Activated CD8-positive, alpha-beta memory T cell treated with anti-CD3 and anti-CD28 coated beads for 24 hours (primary cell): ENCODE measurements at regions not wholly inside any gene's neighbourhood (a gene's known extent, or its start where the extent isn't known, plus 50 kb on each side); places are given as distances from the start of the nearest gene placed in this dataset.
"Not testable (repeated sequence)": the region's sequence is repeated elsewhere in the genome, so short reads cannot be mapped to it uniquely, and the experiment has no call there.

ENCODE experiments used
- DNase-seq: peaks from one replicate; pipeline ENCODE4 v3.0.0-alpha.2; 2020

DNA sequence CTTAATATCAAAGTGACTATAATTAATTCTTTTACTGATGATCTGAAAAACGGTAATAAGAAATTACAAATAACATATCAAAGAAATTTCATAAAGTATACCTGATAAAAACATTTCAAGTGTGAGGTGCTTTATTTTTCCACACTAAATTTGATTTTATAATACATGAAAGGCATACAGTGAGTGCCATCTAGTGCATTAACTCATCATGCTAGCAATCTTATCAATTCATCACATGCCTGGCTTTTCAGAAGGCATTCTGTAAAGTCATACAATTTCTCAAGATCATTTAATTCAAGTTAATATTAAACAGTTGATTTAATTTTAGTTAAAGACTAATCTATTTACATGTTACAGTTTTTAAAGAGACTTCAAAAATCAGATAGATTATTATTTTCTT, 1020.9 kb downstream of the GATA3 start:
- DNase-seq, result no peak

DNA sequence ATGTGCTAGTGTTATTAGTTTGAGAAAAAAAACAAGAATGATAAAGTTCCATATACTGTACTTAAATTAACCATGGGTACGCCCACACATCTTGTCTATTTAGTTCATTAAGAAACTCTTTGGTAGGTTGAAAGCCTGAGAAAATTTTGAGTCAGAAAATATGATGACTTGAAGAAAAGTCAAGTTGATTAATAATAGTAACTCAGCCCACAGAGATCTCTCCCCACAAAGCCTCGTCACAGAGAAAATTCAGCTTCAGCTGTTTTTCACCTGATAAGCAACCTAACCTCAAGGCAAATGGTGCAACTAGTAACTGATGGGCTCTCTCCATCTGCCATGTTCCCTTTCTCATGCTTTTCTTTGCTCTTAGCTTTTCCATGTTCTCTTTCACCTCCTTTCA, 1021.6 kb downstream of the GATA3 start:
- no peak for DNase-seq

DNA sequence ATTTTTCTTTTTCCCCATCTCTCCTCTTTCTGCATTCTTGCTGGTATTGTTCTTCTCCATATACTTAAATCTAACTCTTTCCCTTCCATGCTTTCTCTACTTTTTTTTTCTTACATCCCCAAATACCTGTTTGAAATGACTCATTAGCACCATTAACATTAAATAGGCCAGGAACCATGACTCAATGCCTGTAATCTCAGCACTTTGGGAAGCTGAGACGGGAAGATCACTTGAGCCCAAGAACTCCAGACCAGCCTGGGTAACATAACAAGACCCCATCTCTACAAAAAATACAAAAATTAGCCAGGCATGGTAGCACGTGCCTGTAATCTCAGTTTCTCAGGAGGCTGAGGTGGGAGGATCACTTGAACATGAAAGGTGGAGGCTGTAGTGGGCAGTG, 1026.8 kb downstream of the GATA3 start:
- no peak for DNase-seq

DNA sequence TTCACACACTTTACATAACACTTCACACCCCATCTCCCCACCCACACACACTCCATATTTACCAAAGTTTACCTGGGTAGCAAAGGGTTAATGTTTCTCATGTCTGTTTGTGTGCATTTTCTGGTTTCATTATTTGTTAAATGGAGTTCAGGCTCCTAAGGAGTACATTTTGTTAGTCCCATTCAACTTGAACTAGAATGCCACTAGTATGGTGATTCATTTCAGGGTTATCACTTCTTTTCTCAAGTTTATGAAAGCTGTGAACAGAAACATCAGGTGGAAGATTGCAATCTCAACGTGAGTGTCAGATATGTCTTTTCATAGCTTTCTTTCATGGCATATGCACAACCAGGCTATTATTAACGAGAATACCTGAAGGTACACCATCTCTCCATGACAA, 1027.5 kb downstream of the GATA3 start:
- DNase-seq, result no peak

DNA sequence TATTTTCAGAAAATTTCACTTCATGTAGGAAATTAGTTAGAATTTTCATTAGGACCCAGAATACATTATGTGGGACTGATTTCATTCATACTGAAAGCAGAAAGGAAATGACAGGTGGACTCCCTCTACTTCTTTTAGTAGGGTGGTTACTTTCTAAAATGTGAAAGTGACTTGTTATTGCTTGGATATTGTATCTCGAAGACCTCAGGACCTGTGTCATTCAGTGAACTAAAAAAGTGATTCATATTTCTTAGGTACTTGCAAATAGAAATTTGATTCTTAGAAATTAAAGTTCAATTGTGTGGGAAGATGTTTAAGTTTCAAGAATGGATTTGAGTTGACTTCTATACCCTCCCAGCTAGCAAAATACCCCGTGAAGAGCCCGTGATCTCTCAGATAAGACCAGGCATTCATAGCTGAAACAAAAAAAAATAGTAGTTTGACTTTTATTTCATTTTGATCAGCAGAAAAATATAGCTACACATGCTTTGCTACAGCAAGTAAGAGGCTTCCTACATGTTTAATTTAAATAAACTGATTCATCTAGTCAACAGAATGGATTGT, 1037.1 kb downstream of the GATA3 start:
- DNase-seq, result no peak

DNA sequence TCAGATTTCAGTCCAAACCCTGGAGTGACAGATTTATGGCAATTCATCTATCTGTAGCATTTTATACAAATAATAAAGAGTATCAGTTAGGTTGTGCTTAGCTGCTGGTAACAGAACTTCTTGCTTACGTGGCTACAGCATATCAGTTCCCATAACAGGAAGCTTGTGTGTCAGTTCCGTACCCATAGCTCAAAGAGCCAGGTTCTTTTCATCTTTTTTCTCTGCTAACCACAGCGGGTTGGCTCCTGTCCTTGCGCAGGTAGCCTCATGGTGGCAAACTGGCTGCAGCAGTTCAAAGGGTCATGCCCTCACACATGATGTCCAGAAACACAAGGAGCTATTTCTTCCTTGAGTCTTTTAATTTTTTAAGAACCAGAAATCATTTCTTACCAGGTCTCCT, 1041.8 kb downstream of the GATA3 start:
- no peak for DNase-seq

DNA sequence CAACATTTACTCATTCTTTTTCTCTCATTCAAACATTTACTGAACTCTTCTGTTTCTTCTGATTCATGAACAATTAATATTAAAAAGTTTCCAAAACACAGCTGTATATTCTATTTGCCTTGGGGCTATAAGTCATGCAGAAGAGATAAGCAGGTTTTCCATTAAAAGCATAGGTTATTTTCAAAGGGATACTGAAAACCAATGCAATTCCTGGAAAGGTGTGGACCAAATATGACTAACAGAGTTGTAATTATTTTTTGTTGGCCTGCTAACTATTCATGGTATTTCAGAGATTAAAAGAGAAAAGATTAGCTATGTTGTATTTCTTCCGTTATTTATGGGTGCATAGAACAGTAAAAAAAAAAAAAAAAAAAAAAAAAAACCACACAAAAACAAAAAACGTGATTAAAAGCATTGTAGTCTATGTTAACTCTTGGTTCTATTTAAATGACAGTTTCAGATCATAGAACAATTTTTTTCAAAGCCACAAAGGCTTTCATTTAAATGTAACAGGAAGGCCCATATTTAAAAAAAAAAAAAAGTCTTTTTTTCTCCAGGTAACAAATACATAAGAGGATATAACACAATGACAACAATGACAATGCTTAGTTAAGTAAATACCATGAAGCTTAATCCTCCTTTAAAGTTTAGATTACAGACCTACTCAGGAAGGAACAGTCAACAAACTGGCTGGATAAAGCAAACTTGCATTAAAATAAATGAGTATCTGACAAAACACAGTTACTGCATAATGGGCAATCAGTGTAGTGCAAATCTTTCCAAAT, 1042.9 kb downstream of the GATA3 start:
- no peak for DNase-seq

DNA sequence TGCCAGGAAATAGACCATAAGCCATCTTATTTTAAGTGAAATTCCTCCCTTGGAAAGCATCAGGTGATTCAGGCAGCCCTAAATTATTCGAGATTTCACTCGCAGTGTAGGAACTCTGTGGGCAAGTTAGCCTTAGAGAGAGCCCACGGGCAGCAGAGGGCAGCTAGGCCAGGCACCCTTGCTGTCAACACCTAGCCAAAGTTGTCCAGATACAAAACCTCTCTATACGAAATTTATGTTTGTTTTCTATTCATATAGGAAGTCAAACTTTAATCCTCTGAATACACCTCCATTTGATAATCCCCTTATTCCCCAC, 1043.5 kb downstream of the GATA3 start:
- DNase-seq, result no peak

DNA sequence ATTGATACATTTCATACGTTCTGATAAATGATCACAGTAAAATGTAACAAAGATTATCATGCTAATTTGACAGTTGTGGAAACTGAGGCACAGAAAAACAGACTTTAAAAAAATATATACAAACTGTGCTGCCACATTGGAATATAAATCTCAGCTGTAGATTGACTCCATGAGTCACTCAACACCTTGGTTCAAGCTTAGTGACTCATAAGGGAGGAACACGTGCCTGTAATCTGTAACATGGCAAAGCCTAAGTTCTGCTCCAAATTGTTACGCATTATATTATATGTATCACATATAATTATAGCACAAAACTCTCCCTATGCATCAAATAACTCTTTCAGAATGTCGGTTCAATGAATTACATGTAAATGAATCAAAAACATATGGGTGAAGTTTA, 1047.5 kb downstream of the GATA3 start:
- DNase-seq, result no peak

DNA sequence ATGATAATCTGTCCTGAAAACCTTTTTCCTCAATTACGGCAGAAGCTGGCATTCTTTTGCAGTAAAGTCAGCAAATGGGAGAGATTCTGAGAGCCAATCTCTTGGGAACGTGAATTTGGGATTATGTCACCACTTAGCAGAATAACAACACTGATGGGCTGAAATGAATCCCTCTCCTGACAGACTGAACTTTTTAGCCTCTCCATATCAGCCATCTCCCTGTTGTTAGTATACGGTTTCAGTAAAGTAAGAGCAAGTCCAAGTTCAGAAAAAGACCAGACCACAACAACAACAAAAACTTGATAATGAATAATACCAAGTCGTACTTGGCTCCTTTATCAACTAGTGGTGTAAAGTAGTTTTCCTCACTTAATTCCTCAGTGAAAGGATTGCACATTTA, 1048.8 kb downstream of the GATA3 start:
- DNase-seq, result no peak

DNA sequence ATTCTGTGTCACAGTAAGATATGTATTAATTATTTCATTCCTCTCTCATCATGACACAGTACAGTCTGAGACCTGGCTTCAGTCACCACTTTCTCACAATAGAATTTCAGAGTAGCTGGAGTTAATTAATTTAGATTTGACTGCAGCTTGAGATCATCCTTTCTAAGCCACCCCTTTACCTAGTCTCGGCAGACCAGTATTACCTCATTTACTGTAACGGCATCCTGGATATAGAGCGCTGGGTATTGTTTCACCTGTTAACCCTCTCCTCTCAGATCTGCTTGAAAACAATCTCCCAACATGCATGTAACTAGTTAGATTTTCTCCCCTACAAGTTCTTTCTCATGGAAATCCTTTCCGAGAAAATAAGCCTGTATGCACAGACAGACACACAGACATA, 1057.5 kb downstream of the GATA3 start:
- no peak for DNase-seq

DNA sequence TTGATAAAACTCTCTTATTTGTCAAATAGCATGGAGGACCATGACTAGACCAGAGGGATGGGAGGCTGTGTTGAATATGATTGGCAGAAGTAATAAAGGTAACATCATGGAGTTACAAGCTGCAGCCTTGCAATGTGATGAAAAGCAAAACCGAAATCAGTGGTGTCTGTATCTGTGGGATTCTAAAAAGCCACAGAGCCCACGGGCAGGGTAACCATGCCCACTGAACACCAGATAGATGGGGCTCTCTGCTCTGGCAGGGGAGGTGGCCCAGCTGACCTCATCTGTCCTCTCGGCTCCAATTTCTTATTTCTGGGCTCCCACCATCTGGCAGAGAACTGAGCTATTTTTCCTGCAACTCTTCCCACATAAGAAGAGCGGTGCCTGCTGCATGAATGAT, 1072.2 kb downstream of the GATA3 start:
- no peak for DNase-seq

DNA sequence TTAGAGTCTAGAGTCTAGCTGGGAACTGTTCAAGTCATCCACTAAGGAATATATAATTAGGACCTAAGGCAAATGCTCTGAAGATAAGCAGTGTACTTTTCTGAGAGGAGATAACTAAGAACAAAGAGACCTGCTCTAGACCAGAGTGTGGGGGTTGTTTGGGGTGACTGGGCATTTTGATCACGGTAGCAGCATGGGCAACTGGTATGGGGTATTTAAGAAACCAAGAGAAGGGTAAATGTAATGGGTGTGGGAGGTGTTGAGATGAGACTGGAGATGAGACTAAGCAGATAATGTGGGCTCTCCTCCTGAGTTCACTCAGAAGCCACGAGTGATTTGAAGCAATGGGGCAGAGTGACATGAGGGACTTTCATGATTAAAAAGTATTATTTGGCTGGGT, 1082.9 kb downstream of the GATA3 start:
- no peak for DNase-seq

DNA sequence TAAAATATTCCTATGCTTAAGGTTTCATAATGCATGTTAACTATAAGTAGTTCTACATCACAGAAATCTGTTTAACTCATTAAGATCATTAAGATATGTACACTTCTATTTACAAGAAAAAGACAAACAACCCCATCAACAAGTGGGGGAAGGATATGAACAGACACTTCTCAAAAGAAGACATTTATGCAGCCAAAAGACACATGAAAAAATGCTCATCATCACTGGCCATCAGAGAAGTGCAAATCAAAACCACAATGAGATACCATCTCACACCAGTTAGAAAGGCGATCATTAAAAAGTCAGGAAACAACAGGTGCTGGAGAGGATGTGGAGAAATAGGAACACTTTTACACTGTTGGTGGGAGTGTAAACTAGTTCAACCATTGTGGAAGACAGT, 1084.3 kb downstream of the GATA3 start:
- DNase-seq, result not testable (repeated sequence)

DNA sequence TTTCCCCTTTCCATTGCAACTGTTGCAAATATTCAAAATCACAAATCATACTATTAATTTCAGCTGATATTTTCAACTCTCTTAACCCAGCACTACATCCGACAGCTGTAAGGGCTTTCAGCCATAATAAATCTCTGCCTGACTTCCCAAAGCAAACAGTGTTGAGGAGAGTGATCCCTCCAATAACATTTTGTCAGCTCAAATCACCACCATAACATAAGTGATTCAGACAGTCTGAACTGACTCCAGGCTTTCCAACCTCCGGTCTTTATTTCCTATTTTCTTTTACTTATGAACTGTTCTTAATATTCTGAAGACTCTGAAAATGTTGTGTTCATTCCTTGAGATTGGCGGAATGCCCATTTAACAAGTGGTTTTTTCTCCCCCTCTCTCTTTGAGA, 1085.9 kb downstream of the GATA3 start:
- no peak for DNase-seq

DNA sequence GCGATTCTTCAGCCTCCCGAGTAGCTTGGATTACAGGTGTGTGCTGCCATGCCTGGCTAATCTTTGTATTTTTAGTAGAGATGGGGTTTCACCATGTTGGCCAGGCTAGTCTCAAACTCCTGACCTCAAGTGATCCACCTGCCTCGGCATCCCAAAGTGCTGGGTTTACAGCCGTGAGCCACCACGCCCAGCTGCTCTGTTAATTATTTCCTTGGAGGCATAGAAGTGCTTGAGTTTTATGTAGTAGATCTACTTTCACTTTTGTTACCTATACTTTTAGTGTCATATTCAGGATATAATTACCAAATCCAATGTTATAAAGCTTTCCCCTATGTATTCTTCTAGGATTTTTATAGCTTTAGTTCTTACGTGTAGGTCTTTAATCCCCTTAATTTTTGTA, 1093.0 kb downstream of the GATA3 start:
- DNase-seq, result no peak

DNA sequence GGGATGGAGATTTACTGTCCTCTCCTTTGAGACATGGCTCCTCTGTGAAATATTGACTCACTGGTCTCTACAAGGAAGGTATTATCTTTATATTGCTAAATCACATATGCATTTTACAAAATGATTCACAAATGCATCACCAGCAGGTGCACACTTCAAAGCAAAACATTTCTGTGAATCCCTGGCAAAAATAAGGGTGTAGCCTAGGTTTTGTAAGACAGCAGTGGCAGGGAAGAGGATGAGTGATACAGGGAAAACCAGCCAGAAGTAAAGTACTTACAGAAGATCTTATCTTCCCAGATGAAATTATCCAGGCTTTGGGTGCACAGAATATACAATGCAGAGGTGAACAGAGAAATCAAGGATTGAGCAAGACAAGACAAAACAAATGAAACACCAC, 1094.6 kb downstream of the GATA3 start:
- DNase-seq, result no peak

DNA sequence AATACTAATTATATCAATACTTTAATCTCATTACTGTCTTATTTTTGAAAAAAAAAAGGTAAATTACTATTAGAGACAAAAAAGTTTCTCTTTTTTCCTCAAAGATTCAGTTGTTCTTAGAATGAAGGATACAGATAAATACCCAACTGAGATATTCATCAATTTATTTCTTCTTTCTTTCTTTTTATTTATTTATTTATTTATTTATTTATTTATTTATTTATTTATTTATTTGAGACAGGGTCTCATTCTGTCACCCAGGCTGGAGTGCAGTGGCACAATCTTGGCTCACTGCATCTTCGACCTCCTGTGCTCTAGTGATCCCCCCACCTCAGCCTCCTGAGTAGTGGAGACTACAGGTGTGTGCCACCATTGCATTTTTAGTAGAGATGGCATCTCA, 1098.6 kb downstream of the GATA3 start:
- not testable (repeated sequence) for DNase-seq

DNA sequence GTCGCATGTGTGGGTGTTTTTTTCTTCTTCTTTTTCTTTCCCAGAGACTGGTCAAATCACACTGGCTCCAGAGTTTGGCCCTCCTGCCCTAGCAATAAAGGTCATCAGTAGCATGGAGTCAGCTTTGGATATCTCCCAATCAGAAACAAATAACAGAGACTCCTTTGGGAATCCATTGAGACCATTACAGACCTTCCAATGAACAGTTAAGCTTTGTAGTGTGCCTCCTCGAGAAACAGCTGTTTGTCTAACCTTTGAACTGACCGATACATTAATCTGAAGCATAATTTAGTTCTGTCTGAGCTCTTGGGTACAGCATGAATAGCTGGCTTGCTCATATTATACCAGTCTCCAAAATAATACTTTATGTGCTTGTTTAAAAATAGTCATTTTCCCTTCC, 1103.2 kb downstream of the GATA3 start:
- DNase-seq, result no peak

DNA sequence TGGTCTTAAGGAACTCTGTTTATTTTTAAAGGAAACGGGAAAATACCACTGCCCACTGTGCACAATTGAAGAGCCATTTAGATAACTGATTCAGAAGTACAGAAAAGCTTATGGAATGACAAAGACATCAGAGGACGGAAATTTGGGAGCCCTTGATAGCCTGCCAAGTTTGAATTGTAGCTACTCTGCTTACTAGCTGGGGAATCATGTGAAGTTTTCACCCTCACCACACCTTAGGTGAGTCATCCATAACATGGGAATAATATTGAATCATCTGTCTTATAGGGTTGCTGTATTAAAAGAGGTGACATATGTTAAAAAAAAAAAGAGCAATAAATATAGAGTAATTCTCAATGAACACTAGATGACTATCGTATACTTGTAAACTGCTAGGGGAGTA, 1104.2 kb downstream of the GATA3 start:
- no peak for DNase-seq

DNA sequence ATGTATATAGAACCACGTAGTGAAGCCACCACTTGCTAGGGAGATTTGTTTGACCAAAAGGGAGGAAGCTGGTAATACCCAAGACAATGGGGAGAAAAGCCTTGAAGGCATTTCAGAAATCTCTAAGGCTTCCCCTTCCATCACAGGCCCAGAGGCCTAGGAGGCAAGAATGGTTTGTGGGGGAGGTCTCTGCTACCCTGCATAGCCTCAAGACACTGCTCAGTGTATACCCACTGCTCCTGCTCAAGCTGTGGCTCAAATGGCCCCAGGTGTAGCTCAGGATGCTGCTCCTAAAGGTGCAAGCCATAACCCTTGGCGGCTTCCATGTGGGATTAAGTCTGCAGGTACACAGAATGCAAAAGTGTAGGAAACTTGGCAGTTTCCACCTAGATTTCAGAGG, 1105.8 kb downstream of the GATA3 start:
- no peak for DNase-seq

DNA sequence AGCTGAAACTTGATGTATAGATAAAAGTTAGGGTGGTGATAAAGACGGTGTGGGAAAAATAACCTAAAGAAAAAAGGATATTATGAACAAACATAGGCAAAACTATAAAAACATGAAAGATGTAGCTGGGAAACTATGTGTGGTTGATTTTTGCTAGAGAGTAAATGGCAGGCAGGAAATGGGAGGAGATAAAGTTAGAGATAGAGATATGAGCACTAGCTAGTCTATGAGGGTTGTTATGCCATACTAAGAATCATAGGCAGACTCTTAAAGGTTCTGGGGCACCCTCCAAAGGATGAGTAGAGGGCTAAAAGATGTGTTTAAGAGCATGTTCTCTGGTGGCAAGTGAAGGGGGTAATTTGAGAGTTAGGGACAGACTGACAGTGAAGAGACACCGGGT, 1109.2 kb downstream of the GATA3 start:
- no peak for DNase-seq

DNA sequence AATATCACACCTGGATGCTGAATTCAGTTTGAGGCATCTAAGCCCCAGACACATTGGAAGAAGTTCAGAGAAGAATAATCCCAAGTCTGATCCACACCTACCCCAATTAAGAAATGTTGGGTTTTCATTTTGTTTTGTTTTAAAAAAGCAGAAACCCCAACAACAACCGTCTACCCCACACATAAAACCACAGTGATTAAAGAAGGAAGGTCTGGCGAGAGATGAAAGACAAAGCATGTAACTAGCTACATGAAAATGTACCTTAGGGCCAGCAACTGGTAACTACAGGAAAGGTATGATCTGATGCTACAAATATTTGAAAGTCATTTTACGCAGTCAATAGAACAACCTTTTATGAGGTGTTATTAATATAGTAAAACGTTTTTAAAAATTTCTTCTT, 1112.3 kb downstream of the GATA3 start:
- DNase-seq, result no peak

DNA sequence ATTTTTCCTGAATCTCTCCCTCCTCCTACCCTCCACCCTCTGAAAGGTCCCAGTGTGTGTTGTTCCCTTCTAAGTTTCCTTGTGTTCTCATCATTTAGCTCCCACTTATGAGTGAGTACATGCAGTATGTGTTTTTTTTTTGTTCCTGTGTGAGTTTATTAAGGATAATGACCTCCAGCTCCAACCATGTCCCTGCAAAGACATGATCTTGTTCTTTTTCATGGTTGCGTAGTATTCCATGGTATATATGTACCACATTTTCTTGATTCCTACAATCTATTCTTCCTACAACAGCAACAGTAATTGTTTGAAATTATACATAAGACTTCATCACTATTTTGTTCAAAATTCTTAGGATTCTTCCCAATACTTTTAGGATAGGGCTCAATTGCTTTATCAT, 1117.8 kb downstream of the GATA3 start:
- no peak for DNase-seq

DNA sequence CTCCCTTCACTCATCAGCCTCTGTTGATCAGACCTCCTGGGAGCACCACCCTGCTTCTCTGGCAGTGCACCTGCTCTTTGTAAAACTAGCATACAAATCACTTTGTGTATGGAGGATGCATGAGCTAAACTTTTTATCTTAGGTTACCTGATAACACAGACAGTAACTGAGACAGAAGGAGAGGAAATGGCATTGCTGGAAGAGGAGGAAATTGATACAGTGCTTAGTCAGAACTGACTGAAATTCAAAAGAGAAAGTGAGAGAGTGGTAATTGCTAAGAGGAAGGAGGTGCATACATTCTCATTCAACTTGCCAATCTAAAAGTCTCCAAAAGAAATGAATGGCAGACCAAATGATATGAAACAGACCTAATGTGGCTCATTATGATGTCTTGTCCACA, 1120.7 kb downstream of the GATA3 start:
- DNase-seq, result no peak
